Dedifferentiated amniotic fluid mesenchymal stem cell (primary cell): ENCODE measurements at regions not wholly inside any gene's neighbourhood (a gene's known extent, or its start where the extent isn't known, plus 50 kb on each side); places are given as distances from the start of the nearest gene placed in this dataset.
"Not testable (repeated sequence)": the region's sequence is repeated elsewhere in the genome, so short reads cannot be mapped to it uniquely, and the experiment has no call there.

ENCODE experiments used
- DNase-seq: peaks from one replicate; pipeline ENCODE4 v3.0.0-alpha.2; 2016; ENCODE audit errors: extremely low spot score

GRCh38 chr6:140546640-140547039, 1172.2 kb upstream of the CITED2 start:
- DNase-seq, result no peak

GRCh38 chr6:140544431-140544830, 1170.0 kb upstream of the CITED2 start:
- DNase-seq, result no peak

DNA sequence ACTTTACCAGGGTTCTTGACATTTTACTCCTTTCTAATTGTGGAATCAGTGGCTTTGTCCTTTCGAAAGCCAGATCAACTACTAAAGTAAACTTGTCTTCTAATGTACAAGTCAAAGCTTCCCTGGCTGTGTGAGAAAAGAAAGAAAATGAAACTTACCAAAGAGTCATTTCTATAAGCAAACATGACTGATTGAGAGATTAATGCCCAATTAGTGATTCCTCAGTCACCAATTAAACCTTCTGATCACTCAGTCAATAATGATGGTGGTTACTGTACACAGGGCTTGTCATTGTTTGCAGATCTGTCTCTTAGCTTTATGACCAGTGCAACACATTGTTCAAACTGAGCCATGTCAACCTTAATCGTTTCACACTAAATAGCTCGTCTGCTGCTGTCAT, 1168.4 kb upstream of the CITED2 start:
- DNase-seq, result no peak

DNA sequence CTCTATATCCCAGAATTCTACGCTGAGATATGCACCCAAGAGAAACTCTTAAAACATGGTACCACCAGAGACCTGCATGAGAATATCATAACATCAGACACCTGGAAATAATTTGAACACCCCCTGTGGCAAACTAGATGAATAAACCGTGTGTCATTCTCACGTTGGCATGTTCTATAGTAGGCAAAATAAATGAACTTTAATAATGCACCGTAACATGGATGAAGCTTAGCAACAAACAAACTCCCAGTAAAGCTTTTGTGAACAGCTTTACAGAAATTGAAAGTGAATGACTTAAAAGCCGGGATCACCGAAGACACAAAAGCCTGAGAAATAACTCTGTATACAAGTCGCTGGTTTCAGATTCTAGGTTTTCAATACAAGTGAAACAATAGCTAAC, 1166.8 kb upstream of the CITED2 start:
- DNase-seq, result peak; percentile 42

GRCh38 chr6:140540743-140541142, 1166.3 kb upstream of the CITED2 start:
- no peak for DNase-seq

DNA sequence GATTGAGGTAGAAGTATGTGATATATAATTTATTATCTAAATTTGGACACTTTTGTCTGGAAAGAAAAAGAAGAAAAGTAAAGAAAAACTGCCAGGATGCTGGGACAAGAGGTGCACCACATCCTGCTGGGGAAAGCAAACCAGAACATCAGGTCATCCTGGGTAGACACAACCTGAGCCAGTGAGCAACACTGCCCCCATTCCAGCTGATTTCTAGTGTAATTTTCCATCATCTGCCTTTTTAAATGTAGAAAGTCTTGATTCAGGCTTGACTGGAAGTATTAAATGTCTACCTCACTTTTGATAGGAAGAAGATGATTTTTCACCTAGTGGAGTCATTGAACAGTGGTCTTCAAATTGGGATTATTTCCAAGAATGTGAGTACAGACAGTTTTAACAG, 1164.5 kb upstream of the CITED2 start:
- DNase-seq, result no peak

DNA sequence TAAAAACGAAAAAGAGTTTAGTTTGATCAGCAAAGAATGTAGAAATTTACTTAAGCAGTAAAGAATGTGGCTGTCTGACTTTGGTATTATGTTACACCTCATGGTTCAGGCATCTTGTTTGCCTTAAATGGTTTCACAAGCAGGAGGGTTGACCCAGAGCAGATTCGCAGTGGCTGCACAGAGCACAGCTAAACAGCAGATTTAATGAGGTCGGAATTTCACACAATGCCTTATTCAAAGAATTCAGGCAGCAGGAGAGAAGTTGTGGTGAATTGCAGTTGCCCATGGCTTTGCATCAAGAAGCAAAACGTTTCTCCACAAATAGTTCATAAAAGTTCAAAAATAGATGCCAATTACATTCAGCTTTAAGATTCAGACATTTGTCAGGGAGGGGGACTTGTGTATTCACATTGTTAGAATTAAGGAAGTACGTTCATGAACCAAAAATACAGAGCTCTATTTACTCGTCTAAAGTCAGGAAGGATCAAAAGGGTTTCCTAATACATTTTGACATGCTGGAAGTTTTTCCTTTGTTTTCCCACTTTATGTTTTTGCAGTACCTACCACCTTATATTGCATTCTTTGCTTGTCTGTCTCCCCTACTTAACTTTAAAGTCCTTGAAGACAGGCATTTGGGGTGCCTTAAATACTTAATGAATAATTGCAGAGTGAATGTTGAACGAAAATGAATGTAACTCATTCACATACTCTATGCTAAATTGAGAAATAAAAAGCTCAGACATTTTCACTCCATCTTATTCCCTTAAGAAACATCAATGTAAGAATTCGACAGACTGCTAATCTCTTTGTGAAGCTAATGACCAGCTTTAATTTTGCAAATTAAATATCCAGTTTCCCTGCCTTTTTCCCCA, 1163.6 kb upstream of the CITED2 start:
- DNase-seq, result peak; percentile 97

GRCh38 chr6:140537211-140537610, 1162.8 kb upstream of the CITED2 start:
- DNase-seq, result no peak

- DNase-seq, result no peak
These were observed 1161.1 kb upstream of the CITED2 start for GRCh38 chr6:140535511-140535910.

DNA sequence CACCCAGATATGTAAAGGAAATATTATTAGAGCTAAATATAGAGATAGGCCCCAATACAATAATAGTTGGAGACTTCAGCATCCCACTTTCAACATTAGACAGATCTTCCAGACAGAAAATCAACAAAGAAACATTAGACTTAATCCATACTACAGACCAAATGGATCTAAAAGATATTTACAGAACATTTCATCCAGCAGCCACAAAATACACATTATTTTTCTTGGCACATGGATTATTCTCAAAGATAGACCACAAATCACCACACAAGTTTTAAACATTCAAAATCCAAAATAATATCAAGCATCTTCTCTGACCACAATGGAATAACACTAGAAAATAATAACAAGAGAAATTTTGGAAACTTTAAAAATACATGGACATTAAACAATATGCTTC, 1159.1 kb upstream of the CITED2 start:
- no peak for DNase-seq

GRCh38 chr6:140504776-140505175, 1130.3 kb upstream of the CITED2 start:
- DNase-seq, result no peak

- DNase-seq, result no peak
These were observed 1126.4 kb upstream of the CITED2 start for GRCh38 chr6:140500849-140501248.

- no peak for DNase-seq
These were observed 1125.2 kb upstream of the CITED2 start for GRCh38 chr6:140499607-140500006.

DNA sequence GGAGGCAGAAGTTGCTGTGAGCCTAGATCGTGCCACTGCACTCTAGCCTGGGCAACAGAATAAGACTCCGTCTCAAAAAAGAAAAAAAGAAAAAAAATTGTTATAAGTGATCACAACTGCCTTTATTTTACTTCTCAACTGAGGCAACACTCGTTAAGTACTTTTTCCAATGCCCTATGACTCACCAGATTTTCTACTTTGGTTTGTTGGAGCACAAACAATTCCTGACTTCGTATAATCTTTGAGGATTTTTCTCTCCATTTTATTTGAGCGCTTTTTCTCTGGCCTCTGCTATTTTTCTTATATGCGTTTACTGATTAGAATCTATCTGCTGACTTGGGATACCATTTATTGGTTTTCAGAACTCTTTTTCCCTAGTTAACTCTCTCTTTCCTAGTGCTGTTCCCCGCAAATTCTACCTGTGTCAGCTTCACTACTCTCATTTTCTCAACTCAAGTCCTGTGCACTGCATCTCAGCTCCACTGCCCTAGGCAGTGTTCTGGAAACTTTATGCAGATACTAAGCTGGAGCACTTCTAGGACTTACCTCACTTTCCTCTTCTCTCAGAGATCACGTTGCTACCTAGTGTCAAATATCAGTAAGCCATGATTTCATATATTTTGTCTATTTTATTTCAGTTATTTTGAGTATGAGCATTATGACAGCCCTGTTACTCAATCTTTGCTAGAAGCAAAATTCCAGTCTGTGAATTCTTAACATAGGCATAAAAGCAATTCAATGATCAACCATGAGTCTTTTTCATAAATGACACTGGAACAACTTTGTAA, 1120.1 kb upstream of the CITED2 start:
- peak; percentile 63 for DNase-seq

- DNase-seq, result not testable (repeated sequence)
These were observed 1119.0 kb upstream of the CITED2 start for GRCh38 chr6:140493470-140493869.

DNA sequence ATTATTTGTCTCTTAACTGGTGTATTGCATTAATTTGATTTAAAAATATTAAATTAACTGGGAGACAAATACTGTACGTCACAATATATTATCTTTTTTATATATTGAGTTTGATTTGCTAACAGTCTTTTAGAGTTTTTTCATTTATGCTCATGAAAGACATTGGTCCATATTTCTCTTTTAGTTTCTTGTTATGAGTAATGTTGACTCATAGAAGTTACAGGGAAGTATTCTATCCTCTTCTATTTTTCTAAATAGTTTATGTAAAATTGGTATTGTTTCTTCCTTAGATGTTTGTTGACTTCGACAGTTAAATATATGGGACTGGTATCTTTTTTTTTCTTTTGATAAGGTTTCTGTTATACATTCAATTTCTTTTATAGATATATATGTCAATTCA, 1115.6 kb upstream of the CITED2 start:
- no peak for DNase-seq

DNA sequence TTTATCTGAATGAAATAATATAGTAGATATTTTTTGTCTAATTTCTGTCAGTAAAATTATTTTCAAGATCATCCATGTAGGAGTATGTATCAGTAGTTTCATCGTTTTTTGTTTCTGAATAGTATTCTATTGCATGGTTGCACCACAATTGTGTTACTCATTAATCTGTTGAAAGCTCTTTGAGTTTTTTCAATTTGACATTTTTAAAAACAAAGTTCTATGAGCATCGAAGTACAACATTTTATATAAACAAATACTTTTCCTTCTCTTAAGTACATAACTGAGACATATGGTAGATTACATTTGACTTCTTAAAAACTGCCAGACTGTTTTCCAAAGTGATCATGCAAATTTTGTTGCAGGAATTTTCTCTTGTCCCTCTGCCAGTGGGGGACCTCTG, 1113.1 kb upstream of the CITED2 start:
- DNase-seq, result peak; percentile 22

DNA sequence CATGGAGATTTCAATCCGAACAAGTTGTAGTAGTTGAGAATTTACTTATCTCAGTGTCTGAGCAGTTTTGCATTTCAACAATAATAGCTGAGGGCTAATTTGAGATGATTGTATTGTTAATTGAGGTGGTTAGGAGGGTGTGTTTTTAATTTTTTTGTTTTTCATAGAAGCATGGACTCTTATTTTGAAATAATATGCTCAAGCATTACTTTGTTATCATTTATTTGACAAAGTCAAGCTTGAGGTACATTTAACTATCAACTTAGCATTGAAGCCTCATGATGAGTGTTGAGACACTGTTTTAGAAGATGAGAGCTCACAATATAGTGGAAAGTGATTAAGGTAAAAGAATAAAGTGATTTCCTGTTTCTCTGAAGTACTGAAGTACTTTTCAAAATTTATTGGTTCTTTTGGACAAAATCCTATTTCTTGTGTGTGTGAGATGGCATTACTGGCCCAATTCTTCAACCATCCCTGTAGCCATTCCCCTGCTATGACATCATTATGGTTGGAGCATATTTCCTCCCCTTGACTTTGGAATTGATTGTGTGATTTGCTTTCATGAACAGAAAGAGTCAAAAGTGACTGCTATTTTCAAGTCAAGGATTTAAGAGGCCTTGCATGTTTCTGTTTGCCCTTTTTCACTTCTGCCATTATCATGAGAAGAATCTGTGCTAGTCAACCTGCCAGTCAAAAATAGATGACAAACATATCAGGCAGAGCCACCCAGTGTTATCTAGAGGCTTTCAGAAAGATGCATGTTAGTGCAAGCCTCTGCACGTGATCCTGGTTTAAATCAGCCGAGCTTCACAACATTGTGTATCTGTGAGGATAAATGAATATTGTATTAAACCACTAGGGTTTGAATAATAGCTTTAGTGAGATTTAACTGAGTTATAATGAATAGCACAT, 1112.3 kb upstream of the CITED2 start:
- peak; percentile 49 for DNase-seq

GRCh38 chr6:140485740-140486449, 1111.4 kb upstream of the CITED2 start:
- DNase-seq, result peak; percentile 80

GRCh38 chr6:140480852-140481251, 1106.4 kb upstream of the CITED2 start:
- peak; percentile 51 for DNase-seq

DNA sequence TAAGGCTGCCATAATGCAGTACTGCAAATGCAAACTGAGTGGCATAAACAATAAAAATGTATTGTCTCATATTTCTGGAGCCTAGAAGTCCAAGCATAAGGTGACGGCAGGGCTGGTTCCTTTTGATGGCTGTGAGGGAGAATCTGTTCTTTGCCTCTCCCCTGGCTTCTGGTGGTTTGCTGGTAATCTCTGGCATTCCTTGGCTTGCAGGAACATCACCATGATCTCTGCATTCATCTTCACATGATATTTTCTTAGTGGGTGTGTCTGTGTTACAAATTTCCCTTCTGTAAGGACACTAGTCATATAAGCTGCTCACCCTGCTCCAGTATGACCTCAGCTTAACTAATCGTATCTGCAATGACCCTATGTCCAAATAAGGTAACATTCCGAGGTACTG, 1104.2 kb upstream of the CITED2 start:
- DNase-seq, result no peak
